DOHH2 (cell line): ENCODE measurements at regions not wholly inside any gene's neighbourhood (a gene's known extent, or its start where the extent isn't known, plus 50 kb on each side); places are given as distances from the start of the nearest gene placed in this dataset.

Experiments
- H3F3A ChIP-seq: fragments of 200-600 bp; sonication (generic), shearing (Covaris generic); 2 replicates; pipeline ENCODE4 v1.6.0; 2016; ENCODE audit warnings: antibody characterized with exemption, mild to moderate bottlenecking; ENCODE audit not compliant: control insufficient read depth, insufficient read depth
- H3K27ac ChIP-seq: fragments of 200-600 bp; sonication (generic); 2 replicates; pipeline ENCODE4 v1.5.1; 2014; ENCODE audit warnings: low read depth, mild to moderate bottlenecking, low read length, moderate library complexity
- H3K27me3 ChIP-seq: fragments of 200-600 bp; sonication (generic); 2 replicates; pipeline ENCODE4 v1.6.1; 2014; ENCODE audit warnings: mild to moderate bottlenecking, low read length, mixed read lengths; ENCODE audit not compliant: control insufficient read depth
- H3K36me3 ChIP-seq: fragments of 200-600 bp; sonication (generic); 2 replicates; pipeline ENCODE4 v1.6.1; 2014; ENCODE audit warnings: mild to moderate bottlenecking, low read length, moderate library complexity, mixed read lengths; ENCODE audit not compliant: control insufficient read depth
- H3K4me1 ChIP-seq: fragments of 200-600 bp; sonication (generic); 2 replicates; pipeline ENCODE4 v1.6.1; 2014; ENCODE audit warnings: mild to moderate bottlenecking, low read length, mixed read lengths; ENCODE audit not compliant: control insufficient read depth
- H3K4me2 ChIP-seq: fragments of 200-600 bp; sonication (generic); 2 replicates; pipeline ENCODE4 v1.6.0; 2014; ENCODE audit warnings: mild to moderate bottlenecking, low read length, moderate library complexity
- H3K4me3 ChIP-seq: fragments of 200-600 bp; sonication (generic); 2 replicates; pipeline ENCODE4 v1.5.1; 2014; ENCODE audit warnings: mild to moderate bottlenecking, low read length, mixed read lengths
- H3K79me2 ChIP-seq: fragments of 200-600 bp; sonication (generic); 2 replicates; pipeline ENCODE4 v1.6.1; 2014; ENCODE audit warnings: mild to moderate bottlenecking, low read length, mixed read lengths; ENCODE audit not compliant: control insufficient read depth
- H3K9me2 ChIP-seq: fragments of 200-600 bp; sonication (generic); replicated peaks from 2 replicates; pipeline ENCODE4 v1.6.1; 2014; ENCODE audit warnings: mild to moderate bottlenecking, low read length, mixed read lengths; ENCODE audit not compliant: control insufficient read depth
- H3K9me3 ChIP-seq: fragments of 200-600 bp; sonication (generic); 2 replicates; pipeline ENCODE4 v1.6.1; 2014; ENCODE audit warnings: antibody characterized with exemption, low read length, mixed read lengths; ENCODE audit not compliant: control insufficient read depth, insufficient read depth
- H4K20me1 ChIP-seq: fragments of 200-600 bp; sonication (generic); 2 replicates; pipeline ENCODE4 v1.6.0; 2014; ENCODE audit warnings: low read depth, mild to moderate bottlenecking, antibody characterized with exemption, low read length, moderate library complexity; ENCODE audit not compliant: control insufficient read depth, insufficient read depth
- CTCF ChIP-seq: fragments of 200-600 bp; sonication (generic); IDR thresholded peaks from one replicate; pipeline ENCODE4 v1.5.1; 2014; ENCODE audit warnings: antibody characterized with exemption, mild to moderate bottlenecking, low read depth, low read length; ENCODE audit not compliant: poor library complexity, severe bottlenecking
- EZH2phosphoT487 ChIP-seq: fragments of 200-600 bp; sonication (generic); IDR thresholded peaks from 2 replicates; pipeline ENCODE4 v1.6.1; 2017; ENCODE audit warnings: borderline replicate concordance, mild to moderate bottlenecking, antibody characterized with exemption, low read length, moderate library complexity, mixed read lengths

GRCh38 chr9:107102011-107102410 is 181.1 kb upstream of the RAD23B start:
- H3K27me3 ChIP-seq, result no peaks in the 10 kb centered on the region

GRCh38 chr9:107103621-107104020 is 179.5 kb upstream of the RAD23B start:
- Histone ChIP-seq H3K9me2 (no peaks in the 10 kb centered on the region), H3K9me3 (no peaks in the 10 kb centered on the region), H4K20me1 (no peaks in the 10 kb centered on the region), H3K79me2 (no peaks in the 10 kb centered on the region), H3K4me1 (no peaks in the 10 kb centered on the region), H3K36me3 (no peaks in the 10 kb centered on the region), H3K4me3 (no peak overlapping the region), H3K4me2 (no peak overlapping the region), H3K27me3 (no peaks in the 10 kb centered on the region), H3K27ac (no peak overlapping the region), H3F3A (no peaks in the 10 kb centered on the region)
- no peak for TF ChIP-seq EZH2phosphoT487
- TF ChIP-seq CTCF, result no peak

More at GRCh38 chr9:107102011-107102410, 181.1 kb upstream of the RAD23B start:
- Histone ChIP-seq H4K20me1 (no peaks in the 10 kb centered on the region), H3K36me3 (no peaks in the 10 kb centered on the region), H3K9me3 (no peaks in the 10 kb centered on the region), H3K27ac (no peak overlapping the region), H3K79me2 (no peaks in the 10 kb centered on the region), H3K4me2 (no peak overlapping the region), H3F3A (no peaks in the 10 kb centered on the region), H3K4me3 (no peak overlapping the region), H3K9me2 (no peaks in the 10 kb centered on the region), H3K4me1 (no peaks in the 10 kb centered on the region)
- no peak for TF ChIP-seq CTCF
- TF ChIP-seq EZH2phosphoT487, result no peak

- Histone ChIP-seq H3K27ac (no peak overlapping the region), H3K9me2 (no peaks in the 10 kb centered on the region), H3F3A (no peaks in the 10 kb centered on the region), H3K36me3 (no peaks in the 10 kb centered on the region), H3K4me3 (no peak overlapping the region), H3K9me3 (no peaks in the 10 kb centered on the region), H3K79me2 (no peaks in the 10 kb centered on the region), H3K4me2 (no peak overlapping the region), H4K20me1 (no peaks in the 10 kb centered on the region), H3K27me3 (no peaks in the 10 kb centered on the region), H3K4me1 (no peaks in the 10 kb centered on the region)
- TF ChIP-seq CTCF, result no peak
- TF ChIP-seq EZH2phosphoT487, result no peak
These were observed 177.3 kb upstream of the RAD23B start for GRCh38 chr9:107105784-107106183.

GRCh38 chr9:107106416-107106815 is 176.7 kb upstream of the RAD23B start:
- no peaks in the 10 kb centered on the region for H3K9me3 ChIP-seq
- H3K4me1 ChIP-seq, result no peaks in the 10 kb centered on the region
- TF ChIP-seq CTCF (no peak), EZH2phosphoT487 (no peak)
- H3K4me3 ChIP-seq, result no peak overlapping the region
- H4K20me1 ChIP-seq, result no peaks in the 10 kb centered on the region
- H3K27ac ChIP-seq, result no peak overlapping the region
- no peaks in the 10 kb centered on the region for H3K36me3 ChIP-seq
- H3K4me2 ChIP-seq, result no peak overlapping the region
- no peaks in the 10 kb centered on the region for H3K9me2 ChIP-seq
- H3K27me3 ChIP-seq, result no peaks in the 10 kb centered on the region
- no peaks in the 10 kb centered on the region for H3F3A ChIP-seq
- H3K79me2 ChIP-seq, result no peaks in the 10 kb centered on the region
